ENCODE measurements at regions not wholly inside any gene's neighbourhood (a gene's known extent, or its start where the extent isn't known, plus 50 kb on each side); places are given as distances from the start of the nearest gene placed in this dataset.

- Histone ChIP-seq H3K9me3 (replicated peaks; ENCODE audit: control insufficient read depth, low read depth, low read length) (no peaks in the 10 kb centered on the region), H3K4me1 (ENCODE audit: control insufficient read depth, insufficient read depth, low read length) (no peaks in the 10 kb centered on the region), H3K4me3 (ENCODE audit: low read length) (no peak overlapping the region), H3K27ac (ENCODE audit: low read length) (no peak overlapping the region), H3K36me3 (ENCODE audit: control insufficient read depth, insufficient read depth, low read length) (no peaks in the 10 kb centered on the region), H3K27me3 (ENCODE audit: control insufficient read depth, insufficient read depth, low read length) (peaks cover 2% of the 10 kb centered on the region)
- DNase-seq = peak; percentile 7
- WGBS (ENCODE audit: insufficient coverage) = 50% methylated on average over 3 of the region's 5 CpGs
Observed at GRCh38 chr16:65225488-65225887, 103.6 kb upstream of the CDH11 start.

- no peaks in the 10 kb centered on the region for H3K4me1 ChIP-seq (ENCODE audit: control insufficient read depth, insufficient read depth, low read length)
- no peak for DNase-seq
- H3K27me3 ChIP-seq (ENCODE audit: control insufficient read depth, insufficient read depth, low read length) = peaks cover 2% of the 10 kb centered on the region
- no peaks in the 10 kb centered on the region for H3K9me3 ChIP-seq (replicated peaks; ENCODE audit: control insufficient read depth, low read depth, low read length)
- no CpG with 5 or more reads among the region's 1 CpG for WGBS (ENCODE audit: insufficient coverage)
- H3K27ac ChIP-seq (ENCODE audit: low read length) = no peak overlapping the region
- H3K36me3 ChIP-seq (ENCODE audit: control insufficient read depth, insufficient read depth, low read length) = no peaks in the 10 kb centered on the region
- H3K4me3 ChIP-seq (ENCODE audit: low read length) = no peak overlapping the region
Observed at GRCh38 chr16:65224994-65225393, 103.1 kb upstream of the CDH11 start.

DNA sequence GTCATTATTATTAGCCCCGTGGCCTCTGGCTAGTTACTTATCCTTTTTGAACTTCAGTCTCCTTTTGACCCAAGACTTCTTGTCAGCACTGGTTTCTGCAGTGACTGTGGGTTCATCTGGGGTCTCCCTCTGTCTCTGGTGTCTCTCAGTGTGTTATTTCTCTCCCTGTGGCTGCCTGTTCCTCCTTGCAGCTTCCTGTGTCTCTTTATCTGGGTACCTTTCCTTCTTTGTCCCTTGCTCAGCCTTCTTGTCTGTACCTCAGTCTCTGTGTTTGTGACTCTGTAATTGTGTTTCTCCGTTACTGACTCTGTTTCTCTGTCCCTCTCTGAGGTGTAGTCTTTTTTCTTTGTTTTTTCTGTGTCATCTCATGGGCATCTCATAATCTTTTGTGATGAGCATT, 102.6 kb upstream of the CDH11 start:
- Histone ChIP-seq H3K36me3 (ENCODE audit: control insufficient read depth, insufficient read depth, low read length) (no peaks in the 10 kb centered on the region), H3K27ac (ENCODE audit: low read length) (no peak overlapping the region), H3K9me3 (replicated peaks; ENCODE audit: control insufficient read depth, low read depth, low read length) (no peaks in the 10 kb centered on the region), H3K4me3 (ENCODE audit: low read length) (no peak overlapping the region), H3K4me1 (ENCODE audit: control insufficient read depth, insufficient read depth, low read length) (no peaks in the 10 kb centered on the region), H3K27me3 (ENCODE audit: control insufficient read depth, insufficient read depth, low read length) (peaks cover 2% of the 10 kb centered on the region)
- DNase-seq = no peak
- no CpG with 5 or more reads among the region's 2 CpGs for WGBS (ENCODE audit: insufficient coverage)

GRCh38 chr16:65223335-65223734, 101.5 kb upstream of the CDH11 start:
- no peak for DNase-seq
- Histone ChIP-seq H3K27ac (ENCODE audit: low read length) (no peak overlapping the region), H3K36me3 (ENCODE audit: control insufficient read depth, insufficient read depth, low read length) (no peaks in the 10 kb centered on the region), H3K4me1 (ENCODE audit: control insufficient read depth, insufficient read depth, low read length) (no peaks in the 10 kb centered on the region), H3K27me3 (ENCODE audit: control insufficient read depth, insufficient read depth, low read length) (no peaks in the 10 kb centered on the region), H3K4me3 (ENCODE audit: low read length) (no peak overlapping the region), H3K9me3 (replicated peaks; ENCODE audit: control insufficient read depth, low read depth, low read length) (no peaks in the 10 kb centered on the region)
- WGBS (ENCODE audit: insufficient coverage) = 63% methylated on average over 1 of the region's 3 CpGs

GRCh38 chr16:65222536-65222935, 100.7 kb upstream of the CDH11 start:
- H3K9me3 ChIP-seq (replicated peaks; ENCODE audit: control insufficient read depth, low read depth, low read length) = no peaks in the 10 kb centered on the region
- no peaks in the 10 kb centered on the region for H3K36me3 ChIP-seq (ENCODE audit: control insufficient read depth, insufficient read depth, low read length)
- WGBS (ENCODE audit: insufficient coverage) = 36% methylated on average over 3 of the region's 6 CpGs
- H3K4me1 ChIP-seq (ENCODE audit: control insufficient read depth, insufficient read depth, low read length) = no peaks in the 10 kb centered on the region
- no peak for DNase-seq
- no peaks in the 10 kb centered on the region for H3K27me3 ChIP-seq (ENCODE audit: control insufficient read depth, insufficient read depth, low read length)
- H3K4me3 ChIP-seq (ENCODE audit: low read length) = no peak overlapping the region
- H3K27ac ChIP-seq (ENCODE audit: low read length) = no peak overlapping the region

GRCh38 chr16:65222049-65222448, 100.2 kb upstream of the CDH11 start:
- Histone ChIP-seq H3K27me3 (ENCODE audit: control insufficient read depth, insufficient read depth, low read length) (no peaks in the 10 kb centered on the region), H3K4me1 (ENCODE audit: control insufficient read depth, insufficient read depth, low read length) (no peaks in the 10 kb centered on the region), H3K9me3 (replicated peaks; ENCODE audit: control insufficient read depth, low read depth, low read length) (no peaks in the 10 kb centered on the region), H3K4me3 (ENCODE audit: low read length) (no peak overlapping the region), H3K36me3 (ENCODE audit: control insufficient read depth, insufficient read depth, low read length) (no peaks in the 10 kb centered on the region), H3K27ac (ENCODE audit: low read length) (no peak overlapping the region)
- no CpG with 5 or more reads among the region's 1 CpG for WGBS (ENCODE audit: insufficient coverage)
- no peak for DNase-seq

- no peak overlapping the region for H3K27ac ChIP-seq (ENCODE audit: low read length)
- no peak for DNase-seq
- no peaks in the 10 kb centered on the region for H3K27me3 ChIP-seq (ENCODE audit: control insufficient read depth, insufficient read depth, low read length)
- H3K4me1 ChIP-seq (ENCODE audit: control insufficient read depth, insufficient read depth, low read length) = no peaks in the 10 kb centered on the region
- WGBS (ENCODE audit: insufficient coverage) = 100% methylated on average over 1 of the region's 1 CpG
- no peaks in the 10 kb centered on the region for H3K9me3 ChIP-seq (replicated peaks; ENCODE audit: control insufficient read depth, low read depth, low read length)
- no peaks in the 10 kb centered on the region for H3K36me3 ChIP-seq (ENCODE audit: control insufficient read depth, insufficient read depth, low read length)
- no peak overlapping the region for H3K4me3 ChIP-seq (ENCODE audit: low read length)
Observed at GRCh38 chr16:65219786-65220185, 97.9 kb upstream of the CDH11 start.

DNA sequence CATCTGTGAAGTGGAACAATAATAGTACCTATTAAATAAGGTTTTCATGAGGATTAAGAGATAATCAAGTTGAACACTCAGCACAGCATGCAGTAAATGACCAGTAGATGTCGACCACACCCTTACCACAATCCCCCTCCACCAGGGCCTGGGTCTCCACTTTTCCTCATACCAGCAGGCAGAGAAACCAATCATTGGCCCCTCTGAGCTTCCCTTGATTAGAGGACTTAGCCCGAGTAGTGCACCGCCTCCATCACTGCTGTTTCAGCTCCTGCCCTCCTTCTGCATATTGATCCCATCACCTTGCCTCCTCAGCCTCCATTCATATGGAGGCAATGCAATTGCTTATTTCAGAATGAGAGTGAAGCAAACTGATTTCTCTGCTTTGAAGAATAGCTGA, 96.5 kb upstream of the CDH11 start:
- DNase-seq = no peak
- Histone ChIP-seq H3K4me3 (ENCODE audit: low read length) (no peak overlapping the region), H3K27ac (ENCODE audit: low read length) (no peak overlapping the region), H3K4me1 (ENCODE audit: control insufficient read depth, insufficient read depth, low read length) (no peaks in the 10 kb centered on the region), H3K36me3 (ENCODE audit: control insufficient read depth, insufficient read depth, low read length) (no peaks in the 10 kb centered on the region), H3K9me3 (replicated peaks; ENCODE audit: control insufficient read depth, low read depth, low read length) (no peaks in the 10 kb centered on the region), H3K27me3 (ENCODE audit: control insufficient read depth, insufficient read depth, low read length) (no peaks in the 10 kb centered on the region)
- WGBS (ENCODE audit: insufficient coverage) = 60% methylated on average over 1 of the region's 3 CpGs

- no peaks in the 10 kb centered on the region for H3K9me3 ChIP-seq (replicated peaks; ENCODE audit: control insufficient read depth, low read depth, low read length)
- no peak for DNase-seq
- H3K4me1 ChIP-seq (ENCODE audit: control insufficient read depth, insufficient read depth, low read length) = peaks cover 4% of the 10 kb centered on the region
- 60% methylated on average over 1 of the region's 4 CpGs for whole genome bisulfite sequencing (ENCODE audit: insufficient coverage)
- no peak overlapping the region for H3K4me3 ChIP-seq (ENCODE audit: low read length)
- H3K36me3 ChIP-seq (ENCODE audit: control insufficient read depth, insufficient read depth, low read length) = no peaks in the 10 kb centered on the region
- H3K27me3 ChIP-seq (ENCODE audit: control insufficient read depth, insufficient read depth, low read length) = no peaks in the 10 kb centered on the region
- no peak overlapping the region for H3K27ac ChIP-seq (ENCODE audit: low read length)
Observed at GRCh38 chr16:65213866-65214595, 92.2 kb upstream of the CDH11 start.

DNA sequence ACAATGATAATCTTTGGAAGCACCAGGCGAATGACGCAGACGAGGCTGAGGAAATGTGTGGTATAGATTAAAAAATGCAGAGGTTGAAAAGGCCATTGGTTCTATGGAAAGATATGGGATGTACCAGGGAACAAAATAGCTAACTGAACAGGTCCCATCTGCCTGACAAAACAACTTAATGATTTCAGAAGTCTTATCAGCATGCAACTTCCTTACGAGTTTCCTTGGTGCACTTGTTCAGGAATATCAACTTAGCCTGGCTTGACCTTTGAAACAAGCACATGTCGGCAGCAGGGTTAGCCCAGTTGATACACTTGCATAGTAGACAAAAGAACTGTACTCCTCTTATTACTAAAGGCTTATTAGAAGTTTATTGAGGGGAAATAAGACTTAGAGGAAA, 90.9 kb upstream of the CDH11 start:
- WGBS (ENCODE audit: insufficient coverage) = 83% methylated on average over 4 of the region's 5 CpGs
- no peaks in the 10 kb centered on the region for H3K9me3 ChIP-seq (replicated peaks; ENCODE audit: control insufficient read depth, low read depth, low read length)
- no peak overlapping the region for H3K4me3 ChIP-seq (ENCODE audit: low read length)
- H3K4me1 ChIP-seq (ENCODE audit: control insufficient read depth, insufficient read depth, low read length) = peaks cover 4% of the 10 kb centered on the region
- H3K36me3 ChIP-seq (ENCODE audit: control insufficient read depth, insufficient read depth, low read length) = no peaks in the 10 kb centered on the region
- H3K27ac ChIP-seq (ENCODE audit: low read length) = no peak overlapping the region
- H3K27me3 ChIP-seq (ENCODE audit: control insufficient read depth, insufficient read depth, low read length) = no peaks in the 10 kb centered on the region
- DNase-seq = no peak

- Histone ChIP-seq H3K9me3 (replicated peaks; ENCODE audit: control insufficient read depth, low read depth, low read length) (no peaks in the 10 kb centered on the region), H3K27me3 (ENCODE audit: control insufficient read depth, insufficient read depth, low read length) (no peaks in the 10 kb centered on the region), H3K4me1 (ENCODE audit: control insufficient read depth, insufficient read depth, low read length) (peaks cover 4% of the 10 kb centered on the region), H3K4me3 (ENCODE audit: low read length) (no peak overlapping the region), H3K36me3 (ENCODE audit: control insufficient read depth, insufficient read depth, low read length) (no peaks in the 10 kb centered on the region), H3K27ac (ENCODE audit: low read length) (no peak overlapping the region)
- no peak for DNase-seq
- WGBS (ENCODE audit: insufficient coverage) = 29% methylated on average over 1 of the region's 6 CpGs
Observed at GRCh38 chr16:65212240-65212639, 90.4 kb upstream of the CDH11 start.

Measured in muscle of leg (tissue), 3 donors.